HG02798 (cell line): ENCODE measurements at regions not wholly inside any gene's neighbourhood (a gene's known extent, or its start where the extent isn't known, plus 50 kb on each side); places are given as distances from the start of the nearest gene placed in this dataset.

Experiments used
- ATAC-seq: cut with Tn5 transposase; IDR thresholded peaks from one replicate; pipeline ENCODE4 v1.9.1; 2021; ENCODE audit warnings: mild to moderate bottlenecking; ENCODE audit not compliant: unreplicated experiment, poor library complexity

DNA sequence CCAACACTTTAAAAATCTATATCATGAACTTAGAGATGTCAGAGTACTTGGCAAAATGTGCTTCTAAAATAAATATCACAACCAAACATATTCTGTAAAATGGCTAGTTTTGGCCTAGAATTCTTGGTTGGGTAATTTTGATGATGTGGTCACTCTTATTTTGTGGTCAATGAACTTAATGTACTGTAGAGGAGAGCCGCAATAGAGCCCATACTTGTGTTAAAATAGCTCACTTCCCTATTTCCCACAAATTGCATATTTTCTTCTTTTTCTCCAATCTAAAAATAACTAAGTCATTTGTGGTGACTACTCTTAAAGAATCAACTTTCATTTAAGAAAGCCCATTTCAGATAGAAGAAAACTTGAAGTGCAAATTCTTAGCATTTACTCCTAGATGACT, 619.4 kb downstream of the CCER1 start:
- no peak for ATAC-seq

DNA sequence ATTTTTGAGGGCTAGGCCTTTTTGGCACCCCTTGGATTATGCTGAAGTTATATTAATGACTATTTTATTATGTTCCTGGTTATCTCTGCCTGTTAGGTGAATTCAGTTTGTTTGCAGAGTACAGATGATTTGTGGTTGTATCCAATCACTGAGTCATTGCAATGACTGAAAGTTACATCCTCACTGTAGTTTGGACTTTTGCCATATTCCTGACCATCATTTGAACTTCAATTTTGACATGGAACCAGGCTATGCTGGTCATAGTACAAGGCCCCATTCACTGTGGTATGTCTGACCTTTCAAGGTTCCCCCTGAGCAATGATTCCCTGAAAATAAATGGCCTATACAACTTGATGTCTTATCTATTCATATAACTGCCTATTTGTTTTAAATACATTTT, 621.0 kb downstream of the CCER1 start:
- no peak for ATAC-seq

DNA sequence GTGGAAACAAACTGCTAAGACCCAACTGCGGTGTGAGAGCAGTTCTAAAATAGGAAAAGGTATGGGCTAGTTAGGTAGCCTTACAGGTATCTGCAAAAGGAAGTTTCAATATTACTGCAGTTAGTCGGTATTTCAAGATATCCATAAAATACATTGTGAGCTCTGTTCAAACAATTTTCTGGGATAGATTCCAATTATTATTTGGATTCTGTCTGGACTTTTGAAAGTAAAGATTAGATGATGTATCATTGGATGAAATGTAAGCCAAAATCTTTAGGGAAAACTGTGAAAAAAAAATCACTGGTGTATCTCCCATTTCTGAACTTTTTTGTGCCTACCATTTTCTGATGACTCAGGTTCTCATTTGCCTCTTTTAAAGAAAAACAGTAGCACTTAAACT, 621.6 kb downstream of the CCER1 start:
- ATAC-seq: no peak

DNA sequence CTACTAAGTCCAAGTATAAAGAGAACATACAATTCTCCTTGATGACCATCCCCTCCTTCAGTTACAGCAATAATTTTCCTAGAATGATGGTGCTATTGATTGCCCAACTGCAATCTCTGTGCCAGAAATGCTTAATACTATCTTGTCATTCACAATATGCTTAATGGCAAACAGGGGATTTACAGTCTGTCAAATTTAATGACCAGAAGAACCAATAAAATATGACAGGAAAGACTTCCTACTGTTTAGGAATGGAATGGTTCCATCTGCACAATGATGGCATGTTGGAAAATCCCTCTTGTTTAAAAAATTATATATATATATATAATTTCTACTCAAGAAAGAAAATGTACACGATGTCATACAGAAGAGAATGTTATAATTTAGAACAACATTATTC, 623.2 kb downstream of the CCER1 start:
- no peak for ATAC-seq

DNA sequence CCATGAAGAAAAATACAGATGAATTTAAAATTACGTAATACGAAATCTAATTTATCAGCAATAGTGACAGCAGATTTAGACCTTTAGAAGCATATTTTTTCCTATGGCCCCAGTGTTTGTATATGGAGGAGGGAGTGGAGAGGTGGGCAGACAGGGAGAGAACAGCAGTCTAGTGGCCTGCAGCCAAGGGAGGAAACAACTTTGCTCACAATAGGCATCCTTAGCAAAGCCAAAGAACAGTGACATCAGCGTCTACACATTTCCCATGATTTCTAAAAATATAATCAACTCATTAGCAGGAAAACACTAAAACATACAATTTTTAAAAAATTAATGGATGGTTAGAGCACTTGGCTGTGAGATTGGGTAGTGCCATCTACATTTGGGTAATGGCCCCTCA, 622.6 kb upstream of the ATP2B1 start:
- no peak for ATAC-seq

DNA sequence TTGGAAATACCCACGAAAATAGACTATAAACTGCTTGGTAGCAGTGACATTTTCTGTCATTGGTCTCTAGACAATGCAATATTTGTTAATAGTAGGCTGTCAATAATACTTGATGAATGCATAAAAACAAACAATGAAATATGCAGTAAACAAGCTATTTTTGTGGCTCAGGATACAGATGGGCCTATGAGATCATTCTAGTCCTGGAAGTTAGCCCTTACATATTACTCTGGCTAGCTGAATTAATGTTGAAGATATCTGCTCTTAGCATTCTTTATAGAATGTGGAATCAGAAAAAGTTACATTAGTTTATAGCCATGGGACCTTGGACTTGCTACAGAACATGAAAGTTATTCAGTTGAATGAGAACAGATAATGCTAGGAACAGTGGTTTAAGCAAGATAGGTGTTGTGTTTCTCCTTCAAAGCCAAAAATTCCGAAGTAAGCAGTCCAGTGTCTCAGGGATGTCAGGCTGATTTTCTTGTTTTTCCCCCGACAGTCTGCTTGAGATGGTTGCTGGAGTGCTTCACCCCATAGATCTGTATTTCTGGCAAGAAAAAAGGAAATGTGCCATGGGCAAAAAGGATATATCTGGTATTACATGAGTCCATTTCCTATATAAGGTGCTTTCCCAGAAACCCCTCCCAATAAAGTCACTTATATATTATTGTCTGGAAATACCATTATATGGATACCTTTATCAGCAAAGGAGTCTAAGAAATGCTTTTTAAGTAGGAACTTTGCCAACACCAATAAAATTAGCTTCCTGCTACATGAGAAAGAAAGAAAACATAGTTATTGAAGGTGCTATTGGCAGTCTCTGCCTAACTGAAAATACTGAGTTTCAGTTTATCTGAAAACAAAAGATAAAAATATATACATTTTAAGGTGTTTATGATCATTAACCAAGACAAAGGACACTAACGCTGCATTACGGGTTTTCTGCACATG, 619.4 kb upstream of the ATP2B1 start:
- ATAC-seq: no peak

DNA sequence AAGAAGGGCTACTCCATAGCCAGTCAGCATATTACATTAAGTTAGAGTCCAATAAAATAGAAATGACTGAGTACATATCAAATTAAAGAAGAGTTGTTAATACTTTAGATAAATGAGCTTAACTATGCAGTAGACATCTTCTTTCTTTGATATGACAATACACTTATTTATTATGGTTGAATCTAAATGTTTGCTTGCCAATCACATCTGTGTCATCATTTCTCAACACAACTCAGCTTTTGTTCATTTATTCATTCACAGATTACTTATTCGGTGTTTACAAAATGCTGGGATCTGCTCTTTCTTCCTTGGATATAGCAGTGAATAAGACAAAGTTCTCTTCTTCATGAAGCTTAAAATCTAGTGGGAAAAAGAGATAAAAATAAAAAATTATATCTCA, 614.6 kb upstream of the ATP2B1 start:
- no peak for ATAC-seq

DNA sequence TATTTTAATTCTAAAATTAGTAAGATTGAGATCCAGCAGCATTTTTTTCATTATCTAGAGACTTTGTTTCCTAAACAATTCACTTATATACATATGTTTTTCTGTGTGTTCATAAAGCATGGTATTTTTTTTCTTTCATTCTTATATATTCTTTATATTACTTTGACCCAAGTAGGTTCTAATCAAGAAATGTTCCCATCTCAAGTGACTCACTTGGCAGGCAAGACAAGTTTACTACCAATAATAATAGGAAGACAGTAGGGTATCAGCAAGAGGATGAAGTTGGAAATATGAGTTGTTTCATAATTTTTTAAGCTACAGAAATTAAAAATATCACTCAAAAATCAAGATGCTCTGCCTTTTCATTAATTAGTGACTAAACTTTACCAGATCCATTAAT, 613.4 kb upstream of the ATP2B1 start:
- no peak for ATAC-seq

DNA sequence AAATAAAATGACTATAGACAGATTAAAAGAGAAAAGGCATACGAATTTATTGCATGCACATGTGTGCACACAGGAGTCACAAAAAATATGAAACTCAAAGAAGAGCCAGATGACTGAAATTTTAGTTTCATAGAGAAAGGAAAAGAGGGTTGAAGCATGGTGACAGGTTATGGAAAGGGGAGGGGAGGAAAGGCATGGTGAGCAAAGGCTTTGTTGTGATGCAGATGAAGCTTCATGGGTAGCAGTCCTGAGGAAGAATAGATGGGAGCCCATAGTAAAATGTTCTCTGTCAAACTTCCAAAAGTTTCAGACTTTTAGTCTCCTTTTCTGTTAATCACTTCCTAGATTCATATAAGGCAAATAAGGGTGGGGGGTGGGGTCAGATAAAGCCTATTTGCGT, 612.7 kb upstream of the ATP2B1 start:
- ATAC-seq: no peak

DNA sequence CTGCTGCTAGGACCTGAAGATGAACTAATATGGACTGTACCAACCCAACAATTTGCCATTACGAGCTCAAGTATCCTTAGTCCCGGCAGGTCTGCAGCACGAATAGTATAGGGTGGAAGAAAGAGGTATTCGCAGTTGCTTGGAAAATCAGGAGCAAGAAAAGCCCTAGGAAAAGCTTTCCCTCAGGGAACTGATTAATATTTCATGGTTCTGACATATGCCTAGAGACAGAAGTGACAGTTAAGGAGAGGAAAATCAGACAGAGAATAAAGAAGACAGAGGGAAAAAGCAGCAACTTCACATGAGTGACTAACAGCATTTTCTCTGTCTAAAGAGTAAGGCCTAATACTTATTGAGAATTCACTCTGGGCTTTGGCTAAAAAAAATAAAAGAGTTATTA, 602.9 kb upstream of the ATP2B1 start:
- no peak for ATAC-seq

DNA sequence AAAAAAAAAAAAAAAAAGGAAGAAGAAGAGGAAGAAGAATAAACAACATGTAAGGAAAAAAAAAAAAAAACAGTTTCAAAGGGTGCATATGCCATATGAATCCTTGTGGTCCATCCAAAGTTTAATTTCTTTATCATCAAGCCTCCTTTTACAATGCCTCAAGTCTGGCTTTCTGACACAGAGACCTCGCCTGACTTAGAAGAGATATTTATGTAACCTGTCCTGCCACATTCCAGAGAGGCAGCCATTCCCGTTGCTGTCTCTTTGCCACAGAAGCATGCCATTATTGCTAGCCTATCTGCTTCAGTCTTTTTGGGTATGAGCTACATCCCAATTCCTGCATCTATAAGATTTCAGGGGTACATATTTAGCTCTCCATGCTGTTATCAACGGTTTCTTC, 596.7 kb upstream of the ATP2B1 start:
- ATAC-seq: no peak

DNA sequence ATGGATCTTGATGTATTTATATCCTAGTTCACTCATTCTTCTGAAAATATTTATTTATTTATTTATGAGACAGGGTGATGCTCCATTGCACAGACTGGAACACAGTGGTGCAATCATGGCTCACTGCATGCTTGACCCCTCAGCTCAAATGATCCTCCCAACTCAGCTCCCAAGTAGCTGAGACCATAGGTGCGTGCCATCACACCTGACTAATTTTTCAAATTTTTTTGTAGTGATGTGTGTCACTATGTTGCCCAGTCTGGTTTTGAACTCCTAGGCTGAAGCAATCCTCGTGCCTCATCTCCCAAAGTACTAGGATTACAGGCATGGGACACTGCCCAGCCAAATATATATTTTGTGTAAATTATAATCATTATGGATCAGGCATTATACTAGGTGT, 595.6 kb upstream of the ATP2B1 start:
- no peak for ATAC-seq

DNA sequence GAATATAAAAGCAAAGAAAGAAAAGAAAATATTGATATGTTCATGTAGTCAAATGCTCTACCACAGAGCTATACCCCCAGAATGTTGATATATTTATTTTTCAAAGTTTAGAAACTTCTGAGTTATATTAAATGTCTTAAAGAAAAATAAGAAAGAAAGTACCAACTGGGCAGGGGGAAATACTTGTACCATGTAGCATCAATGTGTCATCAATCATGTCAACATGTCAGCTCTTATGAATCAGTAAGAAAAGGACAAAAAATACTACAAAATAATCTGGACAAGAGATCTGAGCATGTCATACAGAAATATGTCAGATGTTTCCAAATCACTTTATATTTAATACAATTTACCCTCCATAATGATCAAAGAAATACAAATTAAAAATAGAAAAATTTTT, 595.1 kb upstream of the ATP2B1 start:
- ATAC-seq: no peak

DNA sequence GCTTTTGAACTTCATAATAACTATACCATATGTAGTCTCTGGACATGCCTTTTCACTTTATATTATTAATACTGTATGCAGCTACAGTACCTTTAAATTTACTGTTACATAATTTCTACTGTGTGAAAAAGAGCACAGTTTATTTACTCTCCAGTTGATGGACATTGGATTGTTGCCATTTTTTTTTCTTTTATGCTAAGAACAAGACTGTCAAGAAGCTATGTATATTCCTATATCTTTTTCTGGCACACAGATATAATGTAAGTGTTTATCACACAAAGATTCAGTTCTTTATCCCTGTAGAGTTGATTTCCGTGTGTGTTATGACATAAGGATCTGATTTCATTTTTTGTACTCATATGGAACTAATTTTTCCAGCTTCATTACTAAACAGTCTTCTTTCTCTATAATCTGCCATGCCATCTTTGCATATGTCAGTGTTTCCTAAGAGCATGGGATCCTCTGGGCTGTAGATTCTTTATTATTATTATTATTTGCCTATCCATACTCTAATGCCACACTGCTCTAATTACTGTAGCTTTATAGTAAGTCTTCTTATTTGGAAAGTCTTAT, 593.0 kb upstream of the ATP2B1 start:
- ATAC-seq: no peak

DNA sequence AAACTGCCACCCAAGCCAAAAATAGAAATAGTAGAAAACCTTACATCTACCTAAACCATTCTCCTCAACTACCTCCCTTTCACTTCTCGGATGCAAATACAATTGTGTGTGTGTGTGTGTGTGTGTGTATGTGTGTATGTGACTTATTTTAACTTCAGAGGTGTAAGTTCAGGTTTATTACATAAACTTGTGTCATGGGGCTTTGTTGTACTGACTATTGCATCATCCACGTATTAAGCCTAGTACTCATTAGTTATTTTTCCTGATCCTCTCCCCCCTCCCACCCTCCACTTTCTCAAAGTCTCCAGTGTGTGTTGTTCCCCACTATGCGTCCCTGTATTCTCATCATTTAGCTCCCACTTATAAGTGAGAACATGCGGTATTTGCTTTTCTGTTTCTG, 592.5 kb upstream of the ATP2B1 start:
- ATAC-seq: no peak

DNA sequence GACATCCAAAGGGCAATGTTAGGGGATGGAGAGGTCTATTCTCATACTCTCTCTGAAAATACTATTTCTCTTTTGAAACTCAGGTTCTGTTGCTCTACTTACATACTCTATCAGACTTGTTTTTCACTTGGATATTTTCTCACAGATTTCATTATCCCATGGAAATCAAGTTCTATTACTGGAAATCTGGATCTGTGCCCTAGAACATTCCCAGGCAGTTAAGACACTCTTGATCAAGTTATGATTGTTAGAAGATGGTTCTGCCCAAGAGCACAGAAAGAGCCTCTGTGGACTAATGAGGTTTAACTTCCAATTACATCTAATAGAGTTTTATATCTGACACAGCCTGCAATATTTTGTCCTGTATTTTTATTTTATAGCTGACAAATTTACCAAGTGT, 591.0 kb upstream of the ATP2B1 start:
- ATAC-seq: no peak

DNA sequence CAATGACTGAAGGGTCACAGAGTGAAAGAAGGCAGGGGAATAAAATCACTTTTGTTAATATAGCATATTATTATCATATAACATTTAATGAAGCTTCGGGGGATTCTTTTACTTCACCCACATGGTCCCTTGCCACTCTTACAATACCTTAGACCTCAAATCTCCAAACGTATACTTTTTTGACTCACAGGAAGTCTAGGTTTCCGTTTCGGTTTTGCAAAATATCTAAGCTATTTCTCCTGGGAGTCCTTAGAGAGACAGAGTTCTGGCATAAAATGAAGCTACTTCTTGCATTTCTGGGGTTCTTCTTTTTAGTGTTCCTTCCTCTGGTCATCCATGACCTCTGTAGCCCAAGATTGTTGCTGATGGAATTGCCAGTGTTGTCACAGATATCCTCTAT, 590.5 kb upstream of the ATP2B1 start:
- peak; percentile 92 for ATAC-seq

DNA sequence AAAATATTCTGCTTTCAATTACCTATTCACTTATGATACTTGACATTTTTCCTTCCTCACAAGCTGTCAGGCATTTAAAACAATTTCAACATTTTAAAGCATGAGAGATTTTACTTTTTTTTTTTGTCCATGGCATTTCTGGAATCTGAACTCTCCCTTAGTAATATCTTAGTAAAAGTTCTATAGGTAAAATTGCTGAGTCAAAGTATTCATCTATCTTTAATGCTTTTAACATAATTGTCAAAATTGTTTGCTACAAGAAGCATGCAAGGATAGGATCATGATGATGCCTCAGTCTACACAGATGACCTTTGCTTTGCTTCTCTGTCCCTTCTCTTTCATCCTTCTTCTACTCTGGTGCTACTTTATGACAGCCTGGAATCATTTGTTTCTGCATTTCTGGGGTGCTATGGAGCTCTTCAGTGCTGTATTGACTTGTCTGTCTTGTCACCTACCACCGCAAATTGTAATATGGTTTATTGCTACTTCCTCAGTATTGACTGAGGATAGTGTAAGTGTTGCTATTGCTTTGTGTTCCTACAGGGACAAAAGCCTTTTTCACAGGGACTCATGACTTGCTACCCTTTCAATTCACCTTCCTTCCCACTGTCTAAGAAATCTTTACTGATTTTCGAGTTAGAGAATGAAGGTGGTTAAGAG, 589.8 kb upstream of the ATP2B1 start:
- peak; percentile 27 for ATAC-seq

DNA sequence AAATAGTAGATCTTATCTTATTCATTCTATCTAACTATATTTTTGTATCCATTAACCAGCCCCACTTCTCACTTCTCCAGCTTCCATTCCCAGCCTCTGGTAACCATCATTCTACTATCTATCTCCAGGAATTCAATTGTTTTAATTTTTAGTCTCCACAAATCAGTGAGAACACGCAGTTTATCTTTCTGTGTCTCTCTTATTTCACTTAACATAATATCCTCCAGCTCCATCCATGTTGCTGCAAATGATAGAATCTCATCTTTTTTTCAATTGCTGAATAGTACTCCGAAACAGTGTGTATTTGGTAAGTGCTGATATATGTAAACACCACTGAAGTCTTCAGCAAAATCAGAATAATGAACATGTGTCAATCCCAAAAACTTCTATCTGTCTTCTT, 587.2 kb upstream of the ATP2B1 start:
- ATAC-seq: no peak

DNA sequence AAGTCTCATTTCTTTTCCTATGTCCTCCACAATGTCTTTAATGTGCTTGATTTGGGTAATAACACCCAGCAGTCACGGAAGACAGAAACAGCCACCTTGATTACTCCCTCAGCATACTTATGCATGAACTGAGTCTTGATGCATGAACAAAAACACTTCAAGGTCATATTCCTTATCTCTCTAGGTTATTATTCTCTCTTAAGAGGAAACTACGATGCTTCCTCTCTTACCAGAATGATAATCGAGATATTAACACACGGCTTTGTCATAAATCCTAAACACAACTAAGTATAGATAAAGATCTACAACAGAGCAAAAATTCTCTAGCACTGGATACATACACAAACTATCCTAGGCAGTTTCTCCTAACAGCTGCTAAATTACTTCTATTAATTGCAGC, 583.5 kb upstream of the ATP2B1 start:
- no peak for ATAC-seq
